ENCODE measurements at regions not wholly inside any gene's neighbourhood (a gene's known extent, or its start where the extent isn't known, plus 50 kb on each side); places are given as distances from the start of the nearest gene placed in this dataset.

GRCh38 chr6:168724669-168725570 lies 283.9 kb downstream of the SMOC2 start:
- TF ChIP-seq, protein P1, sequence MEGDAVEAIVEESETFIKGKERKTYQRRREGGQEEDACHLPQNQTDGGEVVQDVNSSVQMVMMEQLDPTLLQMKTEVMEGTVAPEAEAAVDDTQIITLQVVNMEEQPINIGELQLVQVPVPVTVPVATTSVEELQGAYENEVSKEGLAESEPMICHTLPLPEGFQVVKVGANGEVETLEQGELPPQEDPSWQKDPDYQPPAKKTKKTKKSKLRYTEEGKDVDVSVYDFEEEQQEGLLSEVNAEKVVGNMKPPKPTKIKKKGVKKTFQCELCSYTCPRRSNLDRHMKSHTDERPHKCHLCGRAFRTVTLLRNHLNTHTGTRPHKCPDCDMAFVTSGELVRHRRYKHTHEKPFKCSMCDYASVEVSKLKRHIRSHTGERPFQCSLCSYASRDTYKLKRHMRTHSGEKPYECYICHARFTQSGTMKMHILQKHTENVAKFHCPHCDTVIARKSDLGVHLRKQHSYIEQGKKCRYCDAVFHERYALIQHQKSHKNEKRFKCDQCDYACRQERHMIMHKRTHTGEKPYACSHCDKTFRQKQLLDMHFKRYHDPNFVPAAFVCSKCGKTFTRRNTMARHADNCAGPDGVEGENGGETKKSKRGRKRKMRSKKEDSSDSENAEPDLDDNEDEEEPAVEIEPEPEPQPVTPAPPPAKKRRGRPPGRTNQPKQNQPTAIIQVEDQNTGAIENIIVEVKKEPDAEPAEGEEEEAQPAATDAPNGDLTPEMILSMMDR (conservative IDR thresholded peaks at IDR 0.05) = no peak
- TF ChIP-seq ZFX (IDR thresholded peaks at IDR 0.05) = no peak
